ENCODE measurements at regions not wholly inside any gene's neighbourhood (a gene's known extent, or its start where the extent isn't known, plus 50 kb on each side); places are given as distances from the start of the nearest gene placed in this dataset.
A peak's percentile ranks its signal among the peaks of the same experiment; 100 is the strongest.

DNA sequence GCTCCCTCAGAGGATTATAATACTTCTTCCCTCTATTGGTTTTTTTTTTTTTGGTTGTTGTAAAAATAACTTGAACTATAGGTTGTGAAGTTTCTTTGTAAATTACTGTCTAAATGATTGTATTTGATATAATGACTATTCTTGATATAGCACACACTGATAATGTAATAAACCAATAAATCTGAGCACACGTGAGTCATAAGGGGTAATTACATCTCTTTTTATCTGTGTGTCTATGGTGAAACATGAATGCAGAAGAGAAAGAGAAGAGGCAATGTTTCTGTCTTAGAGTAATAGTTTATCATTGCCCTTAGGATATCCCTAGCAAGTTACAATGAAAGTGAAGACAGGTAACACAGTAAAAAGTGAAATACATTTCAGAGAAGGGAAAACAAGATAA is 64.1 kb upstream of the RAPGEF4 start:
- Mint-ChIP-seq H3K27ac (ENCODE audit: low read depth, unreplicated experiment) (peak overlapping the region; percentile 66), H3K27me3 (ENCODE audit: insufficient read depth, unreplicated experiment) (no peaks in the 10 kb centered on the region), H3K4me3 (ENCODE audit: unreplicated experiment) (no peak overlapping the region), H3K36me3 (ENCODE audit: insufficient read depth, unreplicated experiment) (no peaks in the 10 kb centered on the region), H3K4me1 (ENCODE audit: insufficient read depth, unreplicated experiment) (peaks cover 24% of the 10 kb centered on the region), H3K9me3 (ENCODE audit: unreplicated experiment) (peaks cover 4% of the 10 kb centered on the region)
- no peak for DNase-seq (ENCODE audit: unreplicated experiment)
- POLR2A ChIA-PET = interaction anchor here (0.9 to 4.0 kb wide), 3 partner anchors 21 to 114 kb away, joined by 3 to 39 read pairs (median 6); no protein-coding TSS in a partner anchor
- CTCF ChIA-PET = interaction anchor here (0.6 to 1.0 kb wide), 2 partner anchors 77 to 161 kb away, joined by 3 to 4 read pairs; no protein-coding TSS in a partner anchor
- BruUV-seq (replicated peaks) = no TSS peak
- intact Hi-C loops (cut with micrococcal nuclease) = no loop called here
- no peak for TF ChIP-seq CTCF (IDR thresholded peaks at IDR 0.05; ENCODE audit: unreplicated experiment)

DNA sequence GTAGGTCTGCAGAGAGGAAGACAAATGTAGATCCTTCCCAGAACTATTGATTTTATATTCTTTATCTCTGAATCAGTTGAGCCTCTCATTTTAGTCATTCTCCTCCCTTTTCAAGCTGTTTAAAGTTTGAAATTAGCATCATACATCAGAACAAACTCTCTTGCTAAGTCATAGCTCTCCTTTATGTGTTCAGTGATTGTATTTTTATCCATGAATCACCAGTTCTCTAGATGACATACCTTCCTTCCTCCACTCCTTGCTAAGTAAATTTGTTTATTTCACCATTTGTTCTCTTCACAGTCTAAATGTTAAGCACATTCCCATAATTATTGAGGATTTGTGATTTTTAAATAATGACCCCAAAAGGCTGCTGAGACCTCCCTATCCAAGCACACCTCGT is 63.5 kb upstream of the RAPGEF4 start:
- Mint-ChIP-seq H3K27me3 (ENCODE audit: insufficient read depth, unreplicated experiment) (no peaks in the 10 kb centered on the region), H3K4me1 (ENCODE audit: insufficient read depth, unreplicated experiment) (peaks cover 26% of the 10 kb centered on the region), H3K9me3 (ENCODE audit: unreplicated experiment) (no peaks in the 10 kb centered on the region), H3K27ac (ENCODE audit: low read depth, unreplicated experiment) (peak overlapping the region; percentile 66), H3K36me3 (ENCODE audit: insufficient read depth, unreplicated experiment) (no peaks in the 10 kb centered on the region), H3K4me3 (ENCODE audit: unreplicated experiment) (no peak overlapping the region)
- no peak for TF ChIP-seq CTCF (IDR thresholded peaks at IDR 0.05; ENCODE audit: unreplicated experiment)
- ChIA-PET CTCF (interaction anchor here (1.0 kb wide), 1 partner anchor 21 kb away, joined by 4 read pairs; no protein-coding TSS in a partner anchor), POLR2A (interaction anchor here (0.8 to 4.0 kb wide), 4 partner anchors 10 to 115 kb away, joined by 3 to 39 read pairs (median 4); no protein-coding TSS in a partner anchor)
- no TSS peak for BruUV-seq (replicated peaks)
- intact Hi-C loops (cut with micrococcal nuclease) = no loop called here
- DNase-seq (ENCODE audit: unreplicated experiment) = no peak

DNA sequence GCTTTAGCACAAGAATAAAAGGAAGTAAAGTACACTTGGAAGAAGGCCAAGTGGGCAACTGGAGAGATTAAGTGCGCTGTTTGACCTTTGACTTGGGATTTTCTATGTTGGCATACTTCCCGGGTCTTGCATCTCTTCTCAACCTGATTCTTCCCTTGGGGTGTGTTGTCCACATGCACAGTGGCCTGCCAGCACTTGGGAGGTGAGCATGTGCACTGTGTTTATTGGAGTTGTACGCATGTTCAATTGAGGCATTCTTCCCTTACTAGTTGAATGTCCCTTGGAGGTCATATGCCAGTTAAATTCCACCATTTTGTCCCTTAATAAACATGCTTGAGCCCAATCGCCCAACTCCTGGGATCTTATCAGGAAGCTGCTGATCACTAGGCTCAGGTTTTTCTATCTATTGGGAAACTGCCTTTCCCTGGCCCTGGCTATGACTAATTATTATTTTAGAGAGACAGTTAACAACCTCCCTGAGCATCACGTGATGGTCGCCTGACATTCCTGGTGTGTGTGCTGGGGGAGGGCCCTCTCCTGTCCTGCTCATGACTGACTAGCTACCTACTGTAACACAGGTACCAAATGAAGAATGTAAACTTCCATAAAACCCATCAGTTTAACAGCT is 62.5 kb upstream of the RAPGEF4 start:
- Mint-ChIP-seq H3K36me3 (ENCODE audit: insufficient read depth, unreplicated experiment) (no peaks in the 10 kb centered on the region), H3K9me3 (ENCODE audit: unreplicated experiment) (no peaks in the 10 kb centered on the region), H3K27ac (ENCODE audit: low read depth, unreplicated experiment) (peak overlapping the region; percentile 66), H3K4me1 (ENCODE audit: insufficient read depth, unreplicated experiment) (peaks cover 37% of the 10 kb centered on the region), H3K27me3 (ENCODE audit: insufficient read depth, unreplicated experiment) (no peaks in the 10 kb centered on the region), H3K4me3 (ENCODE audit: unreplicated experiment) (peak overlapping the region; percentile 32)
- no peak for TF ChIP-seq CTCF (IDR thresholded peaks at IDR 0.05; ENCODE audit: unreplicated experiment)
- POLR2A ChIA-PET = interaction anchor here (0.8 to 4.0 kb wide), 9 partner anchors 8 to 116 kb away, joined by 3 to 39 read pairs (median 4); no protein-coding TSS in a partner anchor
- intact Hi-C loops (cut with micrococcal nuclease) = no loop called here
- no TSS peak for BruUV-seq (replicated peaks)
- CTCF ChIA-PET = interaction anchor here (0.6 to 1.0 kb wide), 4 partner anchors 15 to 81 kb away, joined by 3 to 4 read pairs (median 3); no protein-coding TSS in a partner anchor
- peak; percentile 88 for DNase-seq (ENCODE audit: unreplicated experiment)

GRCh38 chr2:172674034-172674967 is 61.3 kb upstream of the RAPGEF4 start:
- Mint-ChIP-seq H3K27me3 (ENCODE audit: insufficient read depth, unreplicated experiment) (no peaks in the 10 kb centered on the region), H3K36me3 (ENCODE audit: insufficient read depth, unreplicated experiment) (no peaks in the 10 kb centered on the region), H3K4me1 (ENCODE audit: insufficient read depth, unreplicated experiment) (peaks cover 39% of the 10 kb centered on the region), H3K9me3 (ENCODE audit: unreplicated experiment) (no peaks in the 10 kb centered on the region), H3K27ac (ENCODE audit: low read depth, unreplicated experiment) (no peak overlapping the region), H3K4me3 (ENCODE audit: unreplicated experiment) (no peak overlapping the region)
- ChIA-PET CTCF (interaction anchor here (0.6 to 1.2 kb wide), 2 partner anchors 18 to 48 kb away, joined by 3 read pairs; no protein-coding TSS in a partner anchor), POLR2A (interaction anchor here (1.2 to 4.0 kb wide), 5 partner anchors 10 to 22 kb away, joined by 4 to 39 read pairs (median 5); no protein-coding TSS in a partner anchor)
- no peak for TF ChIP-seq CTCF (IDR thresholded peaks at IDR 0.05; ENCODE audit: unreplicated experiment)
- intact Hi-C loops (cut with micrococcal nuclease) = no loop called here
- no TSS peak for BruUV-seq (replicated peaks)
- no peak for DNase-seq (ENCODE audit: unreplicated experiment)
